Testis (tissue), 2 donors: ENCODE measurements at regions not wholly inside any gene's neighbourhood (a gene's known extent, or its start where the extent isn't known, plus 50 kb on each side); places are given as distances from the start of the nearest gene placed in this dataset.

ENCODE experiments used
- DNase-seq: peaks from one replicate; pipeline ENCODE4 v3.0.0-alpha.2; 2019
- H3K27ac ChIP-seq, 2 donors: fragments of 200-600 bp; sonication (generic); one replicate each; pipeline ENCODE4 v1.5.1; 2019
- H3K27me3 ChIP-seq: fragments of 200-600 bp; sonication (generic); one replicate; pipeline ENCODE4 v1.5.1; 2019
- H3K36me3 ChIP-seq: fragments of 200-600 bp; sonication (generic); one replicate; pipeline ENCODE4 v1.5.1; 2017; ENCODE audit warnings: low read depth; ENCODE audit errors: missing control alignments
- H3K4me1 ChIP-seq: fragments of 200-600 bp; sonication (generic); one replicate; pipeline ENCODE4 v1.5.1; 2019
- H3K4me3 ChIP-seq, 2 donors: fragments of 200-600 bp; sonication (generic); one replicate each; pipeline ENCODE4 v1.5.1; 2017 to 2019
- H3K9me3 ChIP-seq: fragments of 200-600 bp; sonication (generic); one replicate; pipeline ENCODE4 v1.5.1; 2017
- CTCF ChIP-seq, 3 experiments: fragments of 450-650 bp in 2 of 3; fragments of 200-600 bp in 1 of 3; sonication (generic) in 1 of 3; IDR thresholded peaks; one replicate each; pipeline ENCODE4 v1.5.1; 2016 to 2019; ENCODE audit warnings: antibody characterized with exemption in 3 of 3, mild to moderate bottlenecking in 2 of 3, moderate library complexity in 1 of 3
- POLR2A ChIP-seq: fragments of 450-650 bp; IDR thresholded peaks from one replicate; pipeline ENCODE4 v1.6.1; 2017; ENCODE audit warnings: antibody characterized with exemption, mild to moderate bottlenecking, moderate library complexity
- WGBS, 2 donors: methylation state at CpG; one replicate each; pipeline ENCODE4 v1.1.5; 2018; 5-methylcytosine and 5-hydroxymethylcytosine counted together
- intact Hi-C: fragments of 100-400 bp; cut with DNase I; formaldehyde crosslinking; loops from one replicate; pipeline ENCODE4 v1.15.1; 2023; ENCODE audit warnings: low total_unique reads

- intact Hi-C loops, result no loop called here
- Histone ChIP-seq H3K4me3 (no peak overlapping the region), H3K27me3 (no peaks in the 10 kb centered on the region), H3K9me3 (no peaks in the 10 kb centered on the region), H3K36me3 (no peaks in the 10 kb centered on the region), H3K4me1 (no peaks in the 10 kb centered on the region), H3K27ac (no peak overlapping the region)
- WGBS, 2 donors, result 96 to 100% methylated on average over 4 to 5 of the region's 5 CpGs
- no peak for DNase-seq
- TF ChIP-seq POLR2A, result no peak
- no peak for TF ChIP-seq CTCF (IDR thresholded peaks at IDR 0.05)
Measured at GRCh38 chr6:2360716-2361115, 115.3 kb upstream of the GMDS start.

GRCh38 chr6:2360126-2360525 lies 114.7 kb upstream of the GMDS start:
- H3K36me3 ChIP-seq, result no peaks in the 10 kb centered on the region
- no peaks in the 10 kb centered on the region for H3K4me1 ChIP-seq
- no peak overlapping the region for H3K27ac ChIP-seq
- intact Hi-C loops, result no loop called here
- WGBS, 2 donors, result 84 to 89% methylated on average over 4 to 5 of the region's 5 CpGs
- no peaks in the 10 kb centered on the region for H3K9me3 ChIP-seq
- TF ChIP-seq CTCF (IDR thresholded peaks at IDR 0.05), result no peak
- no peak for TF ChIP-seq POLR2A
- no peak overlapping the region for H3K4me3 ChIP-seq
- DNase-seq, result no peak
- no peaks in the 10 kb centered on the region for H3K27me3 ChIP-seq

- no peaks in the 10 kb centered on the region for H3K9me3 ChIP-seq
- no peaks in the 10 kb centered on the region for H3K27me3 ChIP-seq
- H3K4me1 ChIP-seq, result no peaks in the 10 kb centered on the region
- no peak overlapping the region for H3K4me3 ChIP-seq
- intact Hi-C loops, result no loop called here
- 81 to 88% methylated on average over 3 of the region's 3 CpGs for WGBS, 2 donors
- no peak overlapping the region for H3K27ac ChIP-seq
- no peaks in the 10 kb centered on the region for H3K36me3 ChIP-seq
- TF ChIP-seq POLR2A (no peak), CTCF (IDR thresholded peaks at IDR 0.05) (no peak)
- DNase-seq, result no peak
Measured at GRCh38 chr6:2355150-2355549, 109.7 kb upstream of the GMDS start.

- intact Hi-C loops, result no loop called here
- no peak for DNase-seq
Measured at GRCh38 chr6:2354138-2354491, 108.7 kb upstream of the GMDS start.

More at GRCh38 chr6:2354138-2354491, 108.7 kb upstream of the GMDS start:
- no peak for TF ChIP-seq POLR2A
- TF ChIP-seq CTCF (IDR thresholded peaks at IDR 0.05), result peak in 1 of 3 experiments; percentile 13
- WGBS, 2 donors, result 65 to 71% methylated on average over 6 of the region's 6 CpGs
- H3K36me3 ChIP-seq, result no peaks in the 10 kb centered on the region
- H3K27me3 ChIP-seq, result no peaks in the 10 kb centered on the region
- no peak overlapping the region for H3K27ac ChIP-seq
- H3K4me3 ChIP-seq, result no peak overlapping the region
- no peaks in the 10 kb centered on the region for H3K4me1 ChIP-seq
- H3K9me3 ChIP-seq, result no peaks in the 10 kb centered on the region
